Lung (tissue), 11 donors: ENCODE measurements at regions not wholly inside any gene's neighbourhood (a gene's known extent, or its start where the extent isn't known, plus 50 kb on each side); places are given as distances from the start of the nearest gene placed in this dataset.
"Not testable (repeated sequence)": the region's sequence is repeated elsewhere in the genome, so short reads cannot be mapped to it uniquely, and the experiment has no call there.

Source experiments
- ATAC-seq: fragments of 200-7000 bp; cut with Tn5 transposase; one replicate; pipeline ENCODE4 v1.9.1; 2020; ENCODE audit warnings: moderate number of reproducible peaks; ENCODE audit not compliant: insufficient read depth, low FRiP score
- DNase-seq, 3 donors: peaks; one replicate each; pipeline ENCODE4 v3.0.0-alpha.2; 2013 to 2017
- H3K27ac ChIP-seq, 2 donors: one replicate each; pipeline ENCODE4 v1.5.1; 2013; ENCODE audit warnings: mild to moderate bottlenecking in 2 of 2, moderate library complexity in 2 of 2, control low read depth in 1 of 2, inconsistent platforms in 1 of 2, low read depth in 1 of 2, low read length in 1 of 2
- H3K27me3 ChIP-seq, 3 donors: one replicate each; pipeline ENCODE4 v1.5.1; 2013; ENCODE audit warnings: low read length in 2 of 3; ENCODE audit not compliant: control insufficient read depth in 3 of 3, insufficient read depth in 3 of 3
- H3K36me3 ChIP-seq, 4 donors: one replicate each; pipeline ENCODE4 v1.5.1; 2013; ENCODE audit warnings: low read length in 4 of 4, mild to moderate bottlenecking in 1 of 4, moderate library complexity in 1 of 4; ENCODE audit not compliant: control insufficient read depth in 4 of 4, insufficient read depth in 4 of 4
- H3K4me1 ChIP-seq, 5 donors: one replicate each; pipeline ENCODE4 v1.5.1; 2013; ENCODE audit warnings: low read length in 5 of 5, mild to moderate bottlenecking in 2 of 5, moderate library complexity in 1 of 5; ENCODE audit not compliant: control insufficient read depth in 5 of 5, insufficient read depth in 5 of 5
- H3K4me3 ChIP-seq: one replicate; pipeline ENCODE4 v1.5.1; 2013; ENCODE audit warnings: mild to moderate bottlenecking, control low read depth, moderate library complexity
- H3K9ac ChIP-seq, 2 donors: one replicate each; pipeline ENCODE4 v1.5.1; 2013; ENCODE audit warnings: low read length in 2 of 2, control low read depth in 1 of 2; ENCODE audit not compliant: insufficient read depth in 1 of 2
- H3K9me3 ChIP-seq, 4 donors: one replicate each; pipeline ENCODE4 v1.5.1; 2013; ENCODE audit warnings: low read length in 3 of 4, mild to moderate bottlenecking in 1 of 4, moderate library complexity in 1 of 4; ENCODE audit not compliant: control insufficient read depth in 4 of 4, insufficient read depth in 3 of 4
- WGBS, 2 donors: extraction: QIAGEN DNeasy Blood & Tissue Kit; methylation state at CpG; one replicate each; pipeline ENCODE4 v1.1.7; 2013; 5-methylcytosine and 5-hydroxymethylcytosine counted together
- TF ChIP-seq, protein P1 (sequence below): IDR thresholded peaks from 2 replicates; pipeline ENCODE4 v1.5.1; 2012; ENCODE audit warnings: mild to moderate bottlenecking; ENCODE audit errors: control extremely low read depth, extremely low read depth
- donor health status: control.
- donor health status: control.
- donor health status: Bipolar disorder and iron deficiency.
- donor health status: healthy.
- donor health status: DM: yes; HTN: yes; CAD: no.

- Histone ChIP-seq H3K4me3 (no peak overlapping the region), H3K9ac (no peak overlapping the region), H3K9me3 (no peaks in the 10 kb centered on the region), H3K27me3 (no peaks in the 10 kb centered on the region), H3K36me3 (no peaks in the 10 kb centered on the region), H3K27ac (no peak overlapping the region), H3K4me1 (peaks cover 0 to 3% (median 0%) of the 10 kb centered on the region in 5 donors)
- 71 to 86% methylated on average over 5 of the region's 5 CpGs for WGBS, 2 donors
- ATAC-seq (no peak), DNase-seq (no peak)
- TF ChIP-seq, protein P1, sequence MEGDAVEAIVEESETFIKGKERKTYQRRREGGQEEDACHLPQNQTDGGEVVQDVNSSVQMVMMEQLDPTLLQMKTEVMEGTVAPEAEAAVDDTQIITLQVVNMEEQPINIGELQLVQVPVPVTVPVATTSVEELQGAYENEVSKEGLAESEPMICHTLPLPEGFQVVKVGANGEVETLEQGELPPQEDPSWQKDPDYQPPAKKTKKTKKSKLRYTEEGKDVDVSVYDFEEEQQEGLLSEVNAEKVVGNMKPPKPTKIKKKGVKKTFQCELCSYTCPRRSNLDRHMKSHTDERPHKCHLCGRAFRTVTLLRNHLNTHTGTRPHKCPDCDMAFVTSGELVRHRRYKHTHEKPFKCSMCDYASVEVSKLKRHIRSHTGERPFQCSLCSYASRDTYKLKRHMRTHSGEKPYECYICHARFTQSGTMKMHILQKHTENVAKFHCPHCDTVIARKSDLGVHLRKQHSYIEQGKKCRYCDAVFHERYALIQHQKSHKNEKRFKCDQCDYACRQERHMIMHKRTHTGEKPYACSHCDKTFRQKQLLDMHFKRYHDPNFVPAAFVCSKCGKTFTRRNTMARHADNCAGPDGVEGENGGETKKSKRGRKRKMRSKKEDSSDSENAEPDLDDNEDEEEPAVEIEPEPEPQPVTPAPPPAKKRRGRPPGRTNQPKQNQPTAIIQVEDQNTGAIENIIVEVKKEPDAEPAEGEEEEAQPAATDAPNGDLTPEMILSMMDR: no peak
Observed at GRCh38 chr15:93932164-93932776, 299.1 kb upstream of the MCTP2 start.

DNA sequence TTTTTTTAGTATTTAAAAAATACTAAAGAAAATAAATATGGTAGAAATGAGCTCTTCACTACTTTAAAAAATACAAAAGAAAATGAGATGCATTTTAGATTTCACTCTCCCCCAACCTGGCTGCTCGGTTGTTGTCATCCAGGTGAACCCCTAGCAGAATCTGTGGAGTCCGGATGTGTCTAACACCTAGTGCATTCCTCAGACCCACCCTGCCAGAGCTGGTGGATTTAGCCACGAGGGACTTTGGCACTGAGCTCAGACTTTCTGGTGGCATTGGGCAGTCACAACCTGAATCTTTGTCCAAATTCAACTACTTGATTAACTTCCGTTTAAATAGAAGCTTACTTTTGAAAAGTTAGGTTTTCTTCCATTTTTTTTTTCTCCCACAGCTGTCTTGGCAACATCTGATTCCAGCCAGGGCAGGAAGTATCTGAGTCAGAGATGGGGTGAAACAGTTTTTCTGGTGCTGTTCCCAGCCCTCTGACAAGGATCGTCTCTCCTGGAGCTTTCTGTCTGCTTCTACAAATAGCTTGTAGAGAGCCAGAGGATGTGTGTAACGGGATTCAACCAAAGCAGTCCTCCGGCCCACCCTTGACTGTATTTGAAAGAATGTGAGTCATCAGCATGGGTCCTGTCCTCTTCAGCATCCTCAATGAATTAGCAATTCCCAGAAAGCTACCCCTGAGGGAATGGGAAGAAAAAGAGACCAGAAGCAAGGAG lies 301.8 kb upstream of the MCTP2 start:
- DNase-seq: peak in 2 of 3 donors; percentile 8 to 49
- H3K36me3 ChIP-seq: no peaks in the 10 kb centered on the region
- H3K27ac ChIP-seq: no peak overlapping the region
- no peaks in the 10 kb centered on the region for H3K27me3 ChIP-seq
- TF ChIP-seq, protein P1: no peak
- no peaks in the 10 kb centered on the region for H3K9me3 ChIP-seq
- no peak overlapping the region for H3K4me3 ChIP-seq
- no peak for ATAC-seq
- 69 to 78% methylated on average over 7 of the region's 7 CpGs for WGBS, 2 donors
- peaks cover 0 to 3% (median 0%) of the 10 kb centered on the region in 5 donors for H3K4me1 ChIP-seq
- H3K9ac ChIP-seq: no peak overlapping the region

DNA sequence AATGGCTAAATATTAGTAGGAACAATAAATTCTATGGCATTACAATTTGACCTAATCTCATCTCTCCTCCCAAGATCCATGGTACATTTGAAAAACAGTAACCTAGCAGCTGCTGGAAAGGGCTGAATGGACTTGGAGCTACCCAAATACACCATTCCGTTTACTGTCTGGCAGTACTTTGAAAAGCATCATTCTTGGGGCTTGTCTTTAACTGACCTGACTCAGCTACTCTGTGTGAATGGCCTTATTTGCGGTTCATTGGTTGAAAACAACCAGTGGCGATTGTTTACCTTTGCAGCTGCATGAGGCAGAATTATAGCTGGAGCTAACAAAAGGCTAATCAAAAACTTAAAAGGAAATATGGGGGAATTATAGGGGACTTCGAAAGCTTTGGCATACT lies 311.2 kb upstream of the MCTP2 start:
- no peak overlapping the region for H3K27ac ChIP-seq
- DNase-seq (no peak), ATAC-seq (no peak)
- TF ChIP-seq, protein P1: no peak
- H3K36me3 ChIP-seq: no peaks in the 10 kb centered on the region
- H3K4me1 ChIP-seq: no peaks in the 10 kb centered on the region
- H3K9ac ChIP-seq: no peak overlapping the region
- no peak overlapping the region for H3K4me3 ChIP-seq
- H3K27me3 ChIP-seq: no peaks in the 10 kb centered on the region
- WGBS, 2 donors: 77 to 86% methylated on average over 4 of the region's 4 CpGs
- no peaks in the 10 kb centered on the region for H3K9me3 ChIP-seq

GRCh38 chr15:93918801-93919200 lies 312.6 kb upstream of the MCTP2 start:
- not testable (repeated sequence) for H3K9ac ChIP-seq, H3K27ac ChIP-seq, H3K36me3 ChIP-seq, H3K4me1 ChIP-seq, DNase-seq, ATAC-seq, H3K27me3 ChIP-seq, H3K4me3 ChIP-seq, H3K9me3 ChIP-seq
- 47 to 64% methylated on average over 2 of the region's 2 CpGs for WGBS, 2 donors
